ENCODE measurements at regions not wholly inside any gene's neighbourhood (a gene's known extent, or its start where the extent isn't known, plus 50 kb on each side); places are given as distances from the start of the nearest gene placed in this dataset.

- intact Hi-C loops (cut with DNase I; ENCODE audit: low total_unique reads) (no loop called here), in situ Hi-C loops (cut with MboI; ENCODE audit: low sequenced_read_pairs in 4 of 4) (no loop called here)
- Histone ChIP-seq H3K4me3 (no peak overlapping the region), H3K27me3 (peaks cover 0 to 6% (median 4%) of the 10 kb centered on the region in 3 donors), H3K27ac (no peak overlapping the region), H3K9me3 (no peaks in the 10 kb centered on the region), H3K36me3 (no peaks in the 10 kb centered on the region), H3K4me1 (no peaks in the 10 kb centered on the region)
- TF ChIP-seq POLR2A (IDR thresholded peaks at IDR 0.05), result no peak
- TF ChIP-seq, protein P1, sequence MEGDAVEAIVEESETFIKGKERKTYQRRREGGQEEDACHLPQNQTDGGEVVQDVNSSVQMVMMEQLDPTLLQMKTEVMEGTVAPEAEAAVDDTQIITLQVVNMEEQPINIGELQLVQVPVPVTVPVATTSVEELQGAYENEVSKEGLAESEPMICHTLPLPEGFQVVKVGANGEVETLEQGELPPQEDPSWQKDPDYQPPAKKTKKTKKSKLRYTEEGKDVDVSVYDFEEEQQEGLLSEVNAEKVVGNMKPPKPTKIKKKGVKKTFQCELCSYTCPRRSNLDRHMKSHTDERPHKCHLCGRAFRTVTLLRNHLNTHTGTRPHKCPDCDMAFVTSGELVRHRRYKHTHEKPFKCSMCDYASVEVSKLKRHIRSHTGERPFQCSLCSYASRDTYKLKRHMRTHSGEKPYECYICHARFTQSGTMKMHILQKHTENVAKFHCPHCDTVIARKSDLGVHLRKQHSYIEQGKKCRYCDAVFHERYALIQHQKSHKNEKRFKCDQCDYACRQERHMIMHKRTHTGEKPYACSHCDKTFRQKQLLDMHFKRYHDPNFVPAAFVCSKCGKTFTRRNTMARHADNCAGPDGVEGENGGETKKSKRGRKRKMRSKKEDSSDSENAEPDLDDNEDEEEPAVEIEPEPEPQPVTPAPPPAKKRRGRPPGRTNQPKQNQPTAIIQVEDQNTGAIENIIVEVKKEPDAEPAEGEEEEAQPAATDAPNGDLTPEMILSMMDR (IDR thresholded peaks at IDR 0.05 in 4 of 5, conservative IDR thresholded peaks at IDR 0.05 in 1 of 5), result no peak
- DNase-seq (no peak), ATAC-seq (no peak)
Observed at GRCh38 chr2:128494307-128494639, 175.6 kb upstream of the HS6ST1 start.

- Histone ChIP-seq H3K36me3 (no peaks in the 10 kb centered on the region), H3K4me1 (no peaks in the 10 kb centered on the region), H3K9me3 (no peaks in the 10 kb centered on the region), H3K27me3 (peaks cover 0 to 6% (median 4%) of the 10 kb centered on the region in 3 donors), H3K4me3 (no peak overlapping the region), H3K27ac (no peak overlapping the region)
- in situ Hi-C loops (cut with MboI; ENCODE audit: low sequenced_read_pairs in 4 of 4), result no loop called here
- intact Hi-C loops (cut with DNase I; ENCODE audit: low total_unique reads), result no loop called here
- ATAC-seq (no peak), DNase-seq (no peak)
- TF ChIP-seq, protein P1 (IDR thresholded peaks at IDR 0.05 in 4 of 5, conservative IDR thresholded peaks at IDR 0.05 in 1 of 5), result no peak
- no peak for TF ChIP-seq POLR2A (IDR thresholded peaks at IDR 0.05)
Observed at GRCh38 chr2:128494640-128495321, 176.1 kb upstream of the HS6ST1 start.

DNA sequence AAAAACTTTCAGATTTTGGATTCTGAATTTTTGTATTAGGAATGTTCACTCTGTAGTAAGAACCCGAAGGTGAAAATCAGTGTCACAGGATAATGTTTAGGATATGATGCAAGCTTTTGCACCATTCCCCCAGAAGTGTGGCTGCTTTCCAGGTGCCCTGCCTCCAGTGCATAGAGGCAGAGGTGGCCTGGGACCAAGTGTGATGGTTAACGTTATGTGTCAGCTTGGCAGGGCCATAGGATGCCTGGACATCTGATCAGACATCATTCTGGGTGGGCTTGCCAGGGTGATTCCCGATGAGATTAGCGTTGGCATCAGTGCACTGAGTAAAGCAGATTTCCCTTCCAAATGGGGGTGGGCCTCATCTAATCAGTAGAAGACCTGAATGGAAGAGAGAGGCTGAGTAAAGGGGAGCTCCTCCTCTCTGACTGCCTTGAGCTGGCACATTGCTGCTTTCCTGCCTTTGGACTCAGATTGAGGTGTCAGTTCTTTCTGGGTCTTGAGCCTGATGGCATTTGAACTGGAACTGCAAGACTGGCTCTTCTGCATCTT is 177.4 kb upstream of the HS6ST1 start:
- no peak for ATAC-seq
- Histone ChIP-seq H3K9me3 (no peaks in the 10 kb centered on the region), H3K36me3 (no peaks in the 10 kb centered on the region), H3K4me1 (no peaks in the 10 kb centered on the region), H3K27ac (no peak overlapping the region), H3K27me3 (peaks cover 0 to 6% (median 4%) of the 10 kb centered on the region in 3 donors), H3K4me3 (no peak overlapping the region)
- in situ Hi-C loops (cut with MboI; ENCODE audit: low sequenced_read_pairs in 4 of 4) (no loop called here), intact Hi-C loops (cut with DNase I; ENCODE audit: low total_unique reads) (no loop called here)
- no peak for DNase-seq
- TF ChIP-seq, protein P1 (IDR thresholded peaks at IDR 0.05 in 4 of 5, conservative IDR thresholded peaks at IDR 0.05 in 1 of 5), result no peak
- no peak for TF ChIP-seq POLR2A (IDR thresholded peaks at IDR 0.05)

- in situ Hi-C loops (cut with MboI; ENCODE audit: low sequenced_read_pairs in 4 of 4) (no loop called here), intact Hi-C loops (cut with DNase I; ENCODE audit: low total_unique reads) (no loop called here)
- DNase-seq (no peak), ATAC-seq (no peak)
- Histone ChIP-seq H3K27ac (no peak overlapping the region), H3K4me1 (no peaks in the 10 kb centered on the region), H3K9me3 (no peaks in the 10 kb centered on the region), H3K36me3 (no peaks in the 10 kb centered on the region), H3K4me3 (no peak overlapping the region), H3K27me3 (peaks cover 0 to 6% (median 4%) of the 10 kb centered on the region in 3 donors)
- TF ChIP-seq, protein P1 (IDR thresholded peaks at IDR 0.05 in 4 of 5, conservative IDR thresholded peaks at IDR 0.05 in 1 of 5), result no peak
- TF ChIP-seq POLR2A (IDR thresholded peaks at IDR 0.05), result no peak
Observed at GRCh38 chr2:128496700-128497099, 178.0 kb upstream of the HS6ST1 start.
